MCF 10A (cell line): ENCODE measurements at regions not wholly inside any gene's neighbourhood (a gene's known extent, or its start where the extent isn't known, plus 50 kb on each side); places are given as distances from the start of the nearest gene placed in this dataset.

Experiments
- BruUV-seq: library from RNA; stranded (reverse); fragments of 400-500 nt; replicated peaks from 2 replicates; lab custom pipeline; 2021; lab: Mats Ljungman, UMichigan
- CTCF ChIA-PET: fragments of 300-600 bp; sonication (Branson Sonifier 250); formaldehyde crosslinking; extraction: SDS; loops from one replicate; lab custom pipeline; 2021; ENCODE audit warnings: antibody characterized with exemption, inconsistent platforms; lab: Yijun Ruan, JAX
- POLR2A ChIA-PET: fragments of 300-600, 350-650 bp; sonication (Branson Sonifier 250); formaldehyde crosslinking; extraction: SDS; loops from one replicate; lab custom pipeline; 2020; ENCODE audit warnings: antibody characterized with exemption, inconsistent platforms; lab: Yijun Ruan, JAX
- DNase-seq: peaks from one replicate; pipeline ENCODE4 v3.0.0-alpha.2; 2018; ENCODE audit not compliant: unreplicated experiment
- H3K27ac Mint-ChIP-seq: one replicate; pipeline ENCODE4 v1.8.0; 2022; ENCODE audit warnings: mild to moderate bottlenecking, low read depth, mixed read lengths; ENCODE audit not compliant: unreplicated experiment
- H3K27me3 Mint-ChIP-seq: one replicate; pipeline ENCODE4 v1.8.0; 2022; ENCODE audit warnings: mixed read lengths; ENCODE audit not compliant: insufficient read depth, unreplicated experiment
- H3K36me3 Mint-ChIP-seq: one replicate; pipeline ENCODE4 v1.8.0; 2022; ENCODE audit warnings: mild to moderate bottlenecking, moderate library complexity, mixed read lengths; ENCODE audit not compliant: insufficient read depth, unreplicated experiment
- H3K4me1 Mint-ChIP-seq: one replicate; pipeline ENCODE4 v1.8.0; 2022; ENCODE audit warnings: mixed read lengths; ENCODE audit not compliant: insufficient read depth, unreplicated experiment
- H3K4me3 Mint-ChIP-seq: one replicate; pipeline ENCODE4 v1.8.0; 2022; ENCODE audit warnings: mild to moderate bottlenecking, moderate library complexity, mixed read lengths; ENCODE audit not compliant: unreplicated experiment
- H3K9me3 Mint-ChIP-seq: one replicate; pipeline ENCODE4 v1.8.0; 2022; ENCODE audit warnings: mixed read lengths; ENCODE audit not compliant: unreplicated experiment
- intact Hi-C: fragments of 100-400 bp; cut with micrococcal nuclease; formaldehyde crosslinking; loops from 2 replicates; pipeline ENCODE4 v1.14.1; 2022
- TF ChIP-seq, protein P1 (sequence below): fragments of 200-600 bp; IDR thresholded peaks from one replicate; pipeline ENCODE4 v1.8.0; 2022; ENCODE audit warnings: antibody characterized with exemption, mild to moderate bottlenecking; ENCODE audit not compliant: unreplicated experiment

GRCh38 chr13:105139380-105140285 is 1395.8 kb downstream of the EFNB2 start:
- no TSS peak for BruUV-seq
- Mint-ChIP-seq H3K9me3 (no peaks in the 10 kb centered on the region), H3K4me1 (no peaks in the 10 kb centered on the region), H3K27me3 (no peaks in the 10 kb centered on the region), H3K4me3 (no peak overlapping the region), H3K27ac (no peak overlapping the region), H3K36me3 (no peaks in the 10 kb centered on the region)
- intact Hi-C loops = no loop called here
- CTCF ChIA-PET = interaction anchor here (0.6 kb wide), 1 partner anchor 1787 kb away, joined by 3 read pairs; no protein-coding TSS in a partner anchor
- POLR2A ChIA-PET = no interaction called here
- TF ChIP-seq, protein P1, sequence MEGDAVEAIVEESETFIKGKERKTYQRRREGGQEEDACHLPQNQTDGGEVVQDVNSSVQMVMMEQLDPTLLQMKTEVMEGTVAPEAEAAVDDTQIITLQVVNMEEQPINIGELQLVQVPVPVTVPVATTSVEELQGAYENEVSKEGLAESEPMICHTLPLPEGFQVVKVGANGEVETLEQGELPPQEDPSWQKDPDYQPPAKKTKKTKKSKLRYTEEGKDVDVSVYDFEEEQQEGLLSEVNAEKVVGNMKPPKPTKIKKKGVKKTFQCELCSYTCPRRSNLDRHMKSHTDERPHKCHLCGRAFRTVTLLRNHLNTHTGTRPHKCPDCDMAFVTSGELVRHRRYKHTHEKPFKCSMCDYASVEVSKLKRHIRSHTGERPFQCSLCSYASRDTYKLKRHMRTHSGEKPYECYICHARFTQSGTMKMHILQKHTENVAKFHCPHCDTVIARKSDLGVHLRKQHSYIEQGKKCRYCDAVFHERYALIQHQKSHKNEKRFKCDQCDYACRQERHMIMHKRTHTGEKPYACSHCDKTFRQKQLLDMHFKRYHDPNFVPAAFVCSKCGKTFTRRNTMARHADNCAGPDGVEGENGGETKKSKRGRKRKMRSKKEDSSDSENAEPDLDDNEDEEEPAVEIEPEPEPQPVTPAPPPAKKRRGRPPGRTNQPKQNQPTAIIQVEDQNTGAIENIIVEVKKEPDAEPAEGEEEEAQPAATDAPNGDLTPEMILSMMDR = no peak
- no peak for DNase-seq

DNA sequence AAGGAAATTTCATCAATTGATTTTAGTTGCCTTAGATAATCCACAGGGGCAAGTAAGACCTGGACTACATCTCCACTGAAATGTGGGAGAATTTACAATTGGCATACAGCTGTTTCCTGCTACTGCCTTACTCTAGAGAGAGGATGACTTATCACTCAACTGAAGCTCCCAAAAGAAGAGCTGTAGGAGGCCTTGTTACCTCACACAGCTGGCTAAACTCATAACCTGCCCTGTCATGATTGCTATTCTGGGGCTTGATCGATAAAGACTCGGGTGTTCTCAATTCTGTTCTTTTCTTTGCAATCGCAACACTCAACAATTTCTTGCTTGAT is 1396.4 kb downstream of the EFNB2 start:
- ChIA-PET CTCF (no interaction called here), POLR2A (no interaction called here)
- TF ChIP-seq, protein P1 = no peak
- DNase-seq = no peak
- no peaks in the 10 kb centered on the region for H3K27me3 Mint-ChIP-seq
- intact Hi-C loops = no loop called here
- no peak overlapping the region for H3K27ac Mint-ChIP-seq
- no peak overlapping the region for H3K4me3 Mint-ChIP-seq
- BruUV-seq = no TSS peak
- H3K36me3 Mint-ChIP-seq = no peaks in the 10 kb centered on the region
- H3K4me1 Mint-ChIP-seq = no peaks in the 10 kb centered on the region
- no peaks in the 10 kb centered on the region for H3K9me3 Mint-ChIP-seq

DNA sequence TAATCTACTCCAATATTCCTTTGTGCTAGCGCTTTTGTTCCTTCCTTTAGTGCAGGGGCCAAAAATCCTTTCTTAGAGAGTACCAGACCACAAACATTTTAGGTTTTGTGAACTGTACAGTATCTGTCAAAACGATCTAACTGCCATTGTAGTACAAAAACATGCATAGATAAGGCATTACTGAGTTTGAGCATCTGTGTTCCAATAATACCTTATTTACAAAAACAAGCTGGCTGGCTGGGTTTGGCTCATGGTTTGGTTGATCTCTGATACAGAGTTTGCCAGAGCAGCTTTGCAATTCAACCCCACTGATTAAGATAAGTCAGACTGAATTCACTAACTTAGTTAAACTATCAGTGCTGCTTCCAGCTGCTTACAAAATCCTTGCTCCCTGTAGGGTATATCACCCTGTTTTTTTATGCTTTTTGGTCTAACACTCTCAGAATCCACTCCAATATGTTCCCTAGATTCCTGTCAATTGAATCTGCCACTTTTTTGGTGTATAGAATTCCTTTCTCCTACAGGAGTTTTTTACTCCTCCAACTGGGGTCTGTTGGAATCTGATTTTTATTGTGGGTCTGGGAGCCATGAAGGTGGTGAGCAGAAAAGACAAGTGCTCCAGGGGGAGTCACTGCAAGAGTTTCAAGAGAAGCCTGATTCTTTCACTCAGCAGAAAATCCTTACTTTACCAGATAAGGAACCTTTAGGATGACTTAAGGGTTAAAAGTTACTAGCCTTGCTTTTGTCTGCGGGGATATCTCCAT is 1399.4 kb downstream of the EFNB2 start:
- Mint-ChIP-seq H3K27me3 (no peaks in the 10 kb centered on the region), H3K4me3 (no peak overlapping the region), H3K36me3 (no peaks in the 10 kb centered on the region), H3K4me1 (no peaks in the 10 kb centered on the region), H3K9me3 (no peaks in the 10 kb centered on the region), H3K27ac (no peak overlapping the region)
- TF ChIP-seq, protein P1 = no peak
- DNase-seq = no peak
- intact Hi-C loops = no loop called here
- no TSS peak for BruUV-seq
- POLR2A ChIA-PET = interaction anchor here (0.7 kb wide), 1 partner anchor 339 kb away, joined by 3 read pairs; no protein-coding TSS in a partner anchor
- CTCF ChIA-PET = interaction anchor here (0.7 kb wide), 1 partner anchor 11 kb away, joined by 3 read pairs; no protein-coding TSS in a partner anchor

DNA sequence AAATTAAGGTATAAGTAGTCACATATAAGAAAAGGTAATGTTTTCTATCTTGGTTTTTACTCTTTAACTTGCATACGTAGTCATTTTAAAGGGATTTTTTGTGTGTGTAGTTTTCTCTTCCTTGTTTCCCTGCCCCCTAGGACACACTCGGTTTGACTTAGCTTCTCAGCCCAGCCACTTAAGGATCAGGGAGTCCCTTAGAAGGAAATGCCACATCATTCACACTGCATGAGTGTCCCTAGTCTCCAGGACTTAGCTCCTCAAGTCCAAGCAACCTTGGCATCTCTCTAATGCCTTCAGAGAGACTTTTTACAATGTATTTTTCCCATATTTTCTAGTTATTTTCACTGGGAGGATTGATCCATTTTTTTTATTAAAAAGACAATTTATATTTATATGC is 1407.7 kb downstream of the EFNB2 start:
- no peaks in the 10 kb centered on the region for H3K36me3 Mint-ChIP-seq
- DNase-seq = no peak
- H3K4me3 Mint-ChIP-seq = no peak overlapping the region
- H3K27me3 Mint-ChIP-seq = no peaks in the 10 kb centered on the region
- ChIA-PET POLR2A (no interaction called here), CTCF (interaction anchor here (0.5 kb wide), 1 partner anchor 404 kb away, joined by 3 read pairs; no protein-coding TSS in a partner anchor)
- no TSS peak for BruUV-seq
- TF ChIP-seq, protein P1 = no peak
- peaks cover 5% of the 10 kb centered on the region for H3K9me3 Mint-ChIP-seq
- no peak overlapping the region for H3K27ac Mint-ChIP-seq
- H3K4me1 Mint-ChIP-seq = no peaks in the 10 kb centered on the region
- intact Hi-C loops = no loop called here
